Kidney (tissue), 13 donors: ENCODE measurements at regions not wholly inside any gene's neighbourhood (a gene's known extent, or its start where the extent isn't known, plus 50 kb on each side); places are given as distances from the start of the nearest gene placed in this dataset.

Experiments
- DNase-seq, 5 donors: peaks; one replicate each; pipeline ENCODE4 v3.0.0-alpha.2; 2013 to 2020
- FAIRE-seq: peaks from 2 replicates; lab custom pipeline; 2012; peaks lifted over from hg19 to GRCh38; lab: Jason Lieb, UNC
- H3K27ac ChIP-seq, 2 donors: one replicate each; pipeline ENCODE4 v1.7.0; 2013; ENCODE audit warnings: low read depth in 2 of 2, low read length in 2 of 2, inconsistent platforms in 1 of 2
- H3K27me3 ChIP-seq: one replicate; pipeline ENCODE4 v1.7.1; 2013; ENCODE audit warnings: low read length, inconsistent platforms; ENCODE audit not compliant: control insufficient read depth, insufficient read depth
- H3K36me3 ChIP-seq, 3 donors: one replicate each; pipeline versions ENCODE4 v1.7.0 to v1.7.1; 2013; ENCODE audit warnings: low read length in 3 of 3, control low read depth in 1 of 3, inconsistent platforms in 1 of 3; ENCODE audit not compliant: insufficient read depth in 3 of 3, control insufficient read depth in 2 of 3
- H3K4me1 ChIP-seq, 3 donors: one replicate each; pipeline versions ENCODE4 v1.7.0 to v1.7.1; 2013; ENCODE audit warnings: low read length in 3 of 3, inconsistent platforms in 1 of 3, low read depth in 1 of 3; ENCODE audit not compliant: control insufficient read depth in 2 of 3, insufficient read depth in 2 of 3
- H3K4me3 ChIP-seq, 3 donors: one replicate each; pipeline versions ENCODE4 v1.7.0 to v1.8.1; 2013; ENCODE audit warnings: low read length in 3 of 3, control low read depth in 1 of 3, inconsistent platforms in 1 of 3
- H3K9ac ChIP-seq, 3 donors: one replicate each; pipeline versions ENCODE4 v1.7.0 to v1.7.1; 2013; ENCODE audit warnings: low read length in 3 of 3, control low read depth in 1 of 3, inconsistent platforms in 1 of 3
- H3K9me3 ChIP-seq, 3 donors: one replicate each; pipeline versions ENCODE4 v1.7.0 to v1.7.1; 2013; ENCODE audit warnings: low read length in 3 of 3, control low read depth in 1 of 3, inconsistent platforms in 1 of 3; ENCODE audit not compliant: control insufficient read depth in 2 of 3, insufficient read depth in 1 of 3
- CTCF ChIP-seq: IDR thresholded peaks from 3 replicates; pipeline ENCODE4 v1.5.1; 2012; ENCODE audit warnings: mild to moderate bottlenecking, moderate library complexity, borderline replicate concordance; ENCODE audit not compliant: insufficient read depth; ENCODE audit errors: extremely low read depth
- intact Hi-C: fragments of 100-400 bp; cut with DNase I; formaldehyde crosslinking; loops from one replicate; pipeline ENCODE4 v1.11.1; 2022
- donor health status: control.
- donor health status: control.
- donor health status: control.
- donor health status: control.
- donor health status: control.
- donor health status: DM: yes; HTN: yes; CAD: no.
- donor health status: Normal renal cell carcinoma (clear cell type).

DNA sequence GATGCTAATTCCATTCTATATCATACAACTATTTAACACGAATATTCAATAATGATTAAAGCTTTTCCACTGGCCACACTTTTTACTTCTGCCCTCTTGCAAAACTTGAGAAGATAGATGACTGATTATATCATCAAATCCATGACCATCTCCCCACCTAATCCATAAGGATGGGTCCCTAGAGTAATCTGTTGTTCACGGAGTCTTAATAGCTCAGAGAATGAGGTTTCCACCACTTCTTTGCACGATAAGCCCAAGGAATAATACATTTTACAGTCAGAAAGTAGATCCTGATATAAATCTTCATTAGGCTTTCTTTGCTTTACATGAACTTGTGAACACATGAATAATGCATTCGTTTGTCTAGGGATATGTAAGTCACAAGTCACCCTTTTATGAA, 527.2 kb downstream of the GALC start:
- Histone ChIP-seq H3K4me1 (no peaks in the 10 kb centered on the region), H3K27ac (no peak overlapping the region), H3K4me3 (no peak overlapping the region), H3K36me3 (no peaks in the 10 kb centered on the region), H3K9me3 (no peaks in the 10 kb centered on the region), H3K27me3 (no peaks in the 10 kb centered on the region), H3K9ac (no peak overlapping the region)
- no peak for FAIRE-seq
- TF ChIP-seq CTCF = no peak
- intact Hi-C loops = no loop called here
- no peak for DNase-seq

- no peak overlapping the region for H3K4me3 ChIP-seq
- no peaks in the 10 kb centered on the region for H3K4me1 ChIP-seq
- H3K27ac ChIP-seq = no peak overlapping the region
- TF ChIP-seq CTCF = no peak
- no peaks in the 10 kb centered on the region for H3K36me3 ChIP-seq
- DNase-seq (peak in 3 of 5 donors; percentile 21 to 63 (median 41)), FAIRE-seq (no peak)
- H3K9me3 ChIP-seq = no peaks in the 10 kb centered on the region
- intact Hi-C loops = no loop called here
- no peak overlapping the region for H3K9ac ChIP-seq
- no peaks in the 10 kb centered on the region for H3K27me3 ChIP-seq
Observed at GRCh38 chr14:87461704-87462103, 531.3 kb downstream of the GALC start.

GRCh38 chr14:87457720-87458119, 535.3 kb downstream of the GALC start:
- no peak for FAIRE-seq
- H3K27me3 ChIP-seq = no peaks in the 10 kb centered on the region
- intact Hi-C loops = no loop called here
- no peaks in the 10 kb centered on the region for H3K9me3 ChIP-seq
- H3K27ac ChIP-seq = no peak overlapping the region
- H3K9ac ChIP-seq = no peak overlapping the region
- no peaks in the 10 kb centered on the region for H3K4me1 ChIP-seq
- no peaks in the 10 kb centered on the region for H3K36me3 ChIP-seq
- H3K4me3 ChIP-seq = no peak overlapping the region
- no peak for TF ChIP-seq CTCF
- no peak for DNase-seq

GRCh38 chr14:87450193-87450592, 542.8 kb downstream of the GALC start:
- Histone ChIP-seq H3K27me3 (no peaks in the 10 kb centered on the region), H3K4me3 (no peak overlapping the region), H3K27ac (no peak overlapping the region), H3K4me1 (no peaks in the 10 kb centered on the region), H3K9me3 (no peaks in the 10 kb centered on the region), H3K36me3 (no peaks in the 10 kb centered on the region), H3K9ac (no peak overlapping the region)
- DNase-seq = no peak
- no peak for FAIRE-seq
- TF ChIP-seq CTCF = no peak
- intact Hi-C loops = no loop called here
